ENCODE measurements at regions not wholly inside any gene's neighbourhood (a gene's known extent, or its start where the extent isn't known, plus 50 kb on each side); places are given as distances from the start of the nearest gene placed in this dataset.
A peak's percentile ranks its signal among the peaks of the same experiment; 100 is the strongest.
"Not testable (repeated sequence)": the region's sequence is repeated elsewhere in the genome, so short reads cannot be mapped to it uniquely, and the experiment has no call there.

- no peak for DNase-seq (ENCODE audit: low spot score)
These were observed 125.7 kb upstream of the MYO3A start for GRCh38 chr10:25808372-25808771.

- no peak for DNase-seq (ENCODE audit: low spot score)
These were observed 122.9 kb upstream of the MYO3A start for GRCh38 chr10:25811052-25811685.

- DNase-seq (ENCODE audit: low spot score), result no peak
These were observed 120.5 kb upstream of the MYO3A start for GRCh38 chr10:25813511-25813910.

- DNase-seq (ENCODE audit: low spot score), result peak; percentile 74
These were observed 118.8 kb upstream of the MYO3A start for GRCh38 chr10:25815236-25815635.

- no peak for DNase-seq (ENCODE audit: low spot score)
These were observed 117.8 kb upstream of the MYO3A start for GRCh38 chr10:25815999-25816768.

GRCh38 chr10:25817200-25817599 is 116.8 kb upstream of the MYO3A start:
- DNase-seq (ENCODE audit: low spot score), result no peak

DNA sequence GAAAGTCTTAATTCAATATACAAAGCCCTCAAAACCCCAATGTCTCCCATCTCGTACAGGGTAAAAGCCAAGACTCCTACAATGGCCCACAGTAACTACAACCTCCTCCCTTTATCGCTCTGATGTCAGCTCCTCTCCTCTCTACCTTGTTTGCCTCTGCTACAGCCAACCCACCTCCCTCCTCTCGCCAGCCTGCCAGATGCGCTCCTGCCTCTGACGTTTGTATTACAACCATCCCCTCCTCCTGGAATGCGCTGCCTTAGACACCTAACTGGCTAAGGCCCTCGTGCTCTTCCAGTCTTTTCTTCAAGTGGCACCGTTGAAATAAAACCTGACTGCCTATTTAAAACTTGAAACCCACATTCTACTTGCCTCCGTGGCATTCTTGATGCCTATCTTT is 115.3 kb upstream of the MYO3A start:
- DNase-seq (ENCODE audit: low spot score), result no peak

GRCh38 chr10:25820472-25820871 is 113.6 kb upstream of the MYO3A start:
- no peak for DNase-seq (ENCODE audit: low spot score)

GRCh38 chr10:25820874-25821273 is 113.2 kb upstream of the MYO3A start:
- no peak for DNase-seq (ENCODE audit: low spot score)

GRCh38 chr10:25824050-25824449 is 110.0 kb upstream of the MYO3A start:
- no peak for DNase-seq (ENCODE audit: low spot score)

- DNase-seq (ENCODE audit: low spot score), result no peak
These were observed 105.6 kb upstream of the MYO3A start for GRCh38 chr10:25828475-25828874.

- DNase-seq (ENCODE audit: low spot score), result no peak
These were observed 102.9 kb upstream of the MYO3A start for GRCh38 chr10:25831080-25831479.

- DNase-seq (ENCODE audit: low spot score), result no peak
These were observed 94.3 kb upstream of the MYO3A start for GRCh38 chr10:25839683-25840082.

DNA sequence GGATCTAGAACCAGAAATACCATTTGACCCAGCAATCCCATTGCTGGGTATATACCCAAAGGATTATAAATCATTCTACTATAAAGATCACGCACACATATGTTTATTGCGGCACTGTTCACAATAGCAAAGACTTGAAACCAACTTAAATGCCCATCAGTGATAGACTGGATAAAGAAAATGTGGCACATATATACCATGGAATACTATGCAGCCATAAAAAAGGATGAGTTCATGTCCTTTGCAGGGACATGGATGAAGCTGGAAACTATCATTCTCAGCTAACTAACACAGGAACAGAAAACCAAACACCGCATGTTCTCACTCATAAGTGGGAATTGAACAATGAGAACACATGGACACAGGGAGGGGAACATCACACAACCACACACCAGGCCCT is 93.2 kb upstream of the MYO3A start:
- DNase-seq (ENCODE audit: low spot score), result not testable (repeated sequence)

GRCh38 chr10:25842146-25842545 is 91.9 kb upstream of the MYO3A start:
- DNase-seq (ENCODE audit: low spot score), result no peak

- DNase-seq (ENCODE audit: low spot score), result no peak
These were observed 90.4 kb upstream of the MYO3A start for GRCh38 chr10:25843551-25844170.

DNA sequence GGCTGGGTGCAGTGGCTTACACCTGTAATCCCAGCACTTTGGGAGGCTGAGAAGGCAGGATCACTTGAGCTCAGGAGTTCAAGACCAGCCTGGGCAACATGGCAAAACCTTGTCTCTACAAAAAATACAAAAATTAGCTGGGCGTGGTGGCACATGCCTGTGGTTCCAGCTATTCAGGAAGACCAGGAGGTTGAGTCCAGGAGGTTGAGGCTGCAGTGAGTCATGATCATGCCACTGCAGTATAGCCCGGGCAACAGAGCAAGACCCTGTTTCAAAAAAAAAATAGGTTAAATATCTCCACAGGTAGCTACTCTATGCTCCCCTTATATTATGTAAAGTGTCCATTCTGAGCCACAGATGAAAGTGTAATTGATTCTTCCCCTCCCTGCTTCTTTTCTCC is 89.3 kb upstream of the MYO3A start:
- DNase-seq (ENCODE audit: low spot score), result not testable (repeated sequence)

DNA sequence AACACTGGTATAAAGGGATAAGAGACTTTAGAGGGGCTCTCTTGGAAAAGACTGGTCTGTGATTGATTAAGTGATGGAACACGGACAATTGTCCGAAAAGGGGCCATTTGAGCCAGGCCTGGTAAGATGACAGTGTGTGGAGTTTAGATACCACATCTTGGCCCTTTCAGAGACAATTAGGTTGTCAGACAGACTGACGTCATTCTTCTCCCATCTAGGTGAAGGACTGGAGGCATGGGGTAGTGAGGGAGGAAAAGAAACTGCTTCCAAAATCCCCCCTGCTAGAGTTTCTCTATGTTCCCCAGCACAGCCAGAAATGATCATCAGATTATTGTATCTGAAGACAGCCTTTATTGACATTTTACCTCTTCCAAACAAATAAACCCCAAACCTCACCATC is 84.8 kb upstream of the MYO3A start:
- DNase-seq (ENCODE audit: low spot score), result no peak

- no peak for DNase-seq (ENCODE audit: low spot score)
These were observed 84.0 kb upstream of the MYO3A start for GRCh38 chr10:25849988-25850387.

- DNase-seq (ENCODE audit: low spot score), result no peak
These were observed 82.5 kb upstream of the MYO3A start for GRCh38 chr10:25851548-25851947.

DNA sequence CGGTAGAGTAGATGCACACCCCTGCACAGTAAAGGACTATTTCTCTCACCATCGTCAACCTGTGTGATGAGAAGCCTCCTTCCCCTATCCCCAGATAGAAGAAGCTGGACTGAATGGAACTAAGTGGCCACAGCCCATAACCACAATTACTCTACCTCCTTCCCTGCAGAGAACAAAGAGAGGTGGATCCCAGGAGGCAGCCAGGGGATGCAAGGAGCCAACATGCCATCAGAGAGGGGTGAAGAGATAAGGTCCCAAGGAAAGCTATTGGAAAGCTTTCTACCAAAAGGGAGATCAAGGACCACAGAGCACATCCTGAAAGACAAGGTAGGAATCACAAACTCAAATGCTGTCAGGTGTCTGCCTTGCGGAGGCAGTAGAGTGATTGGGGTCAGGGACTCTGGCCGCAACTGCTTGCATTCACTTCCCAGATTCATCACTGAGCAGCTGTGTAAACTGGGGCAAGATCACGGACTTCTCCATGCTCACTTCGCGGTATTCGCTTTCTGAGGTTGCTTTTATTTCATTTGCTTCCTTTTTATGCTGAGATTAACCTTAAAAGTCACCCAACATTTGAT is 81.6 kb upstream of the MYO3A start:
- no peak for DNase-seq (ENCODE audit: low spot score)

GRCh38 chr10:25858076-25858475 is 76.0 kb upstream of the MYO3A start:
- DNase-seq (ENCODE audit: low spot score), result no peak

DNA sequence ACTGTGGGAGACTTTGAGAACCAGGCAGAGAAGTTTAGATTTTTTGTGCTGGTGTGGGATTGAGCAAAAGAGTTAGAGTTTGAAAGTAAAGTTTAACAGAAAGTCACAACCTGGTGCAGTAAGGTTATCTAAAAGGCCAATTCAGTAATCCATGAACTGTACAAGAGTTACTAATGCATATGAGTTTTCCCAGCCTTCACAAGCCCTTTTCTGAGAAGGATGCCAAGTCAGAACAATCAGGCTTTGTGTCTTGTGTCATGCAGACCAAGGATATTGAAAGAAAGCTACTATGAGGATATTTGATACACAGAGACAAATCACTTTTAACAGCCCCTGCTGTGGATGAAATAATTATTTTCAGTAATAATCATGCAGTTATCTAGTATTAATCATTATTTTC is 68.8 kb upstream of the MYO3A start:
- DNase-seq (ENCODE audit: low spot score), result no peak
